Calu3 (cell line): ENCODE measurements at regions not wholly inside any gene's neighbourhood (a gene's known extent, or its start where the extent isn't known, plus 50 kb on each side); places are given as distances from the start of the nearest gene placed in this dataset.

Experiments
- BruUV-seq: library from RNA; stranded (reverse); fragments of 400-500 nt; replicated peaks from 2 replicates; lab custom pipeline; 2021; lab: Mats Ljungman, UMichigan
- CTCF ChIA-PET: fragments of 300-600 bp; sonication (Branson Sonifier 250); formaldehyde crosslinking; loops from one replicate; lab custom pipeline; 2022; ENCODE audit warnings: antibody characterized with exemption; lab: Charles Lee
- DNase-seq: peaks from one replicate; pipeline ENCODE4 v3.0.0; 2022
- H3K27ac Mint-ChIP-seq: one replicate; pipeline ENCODE4 v1.8.0; 2022; ENCODE audit warnings: mixed read lengths; ENCODE audit not compliant: unreplicated experiment
- H3K27me3 Mint-ChIP-seq: one replicate; pipeline ENCODE4 v1.8.0; 2022; ENCODE audit warnings: mixed read lengths; ENCODE audit not compliant: unreplicated experiment
- H3K36me3 Mint-ChIP-seq: one replicate; pipeline ENCODE4 v1.8.0; 2022; ENCODE audit warnings: mild to moderate bottlenecking, moderate library complexity, mixed read lengths; ENCODE audit not compliant: insufficient read depth, unreplicated experiment
- H3K4me1 Mint-ChIP-seq: one replicate; pipeline ENCODE4 v1.8.0; 2022; ENCODE audit warnings: mild to moderate bottlenecking, low read depth, mixed read lengths; ENCODE audit not compliant: unreplicated experiment
- H3K4me3 Mint-ChIP-seq: one replicate; pipeline ENCODE4 v1.8.0; 2022; ENCODE audit warnings: mild to moderate bottlenecking, low read depth, moderate library complexity, mixed read lengths; ENCODE audit not compliant: unreplicated experiment
- H3K9me3 Mint-ChIP-seq: one replicate; pipeline ENCODE4 v1.8.0; 2022; ENCODE audit warnings: low read depth, mixed read lengths; ENCODE audit not compliant: unreplicated experiment
- intact Hi-C: fragments of 100-400 bp; cut with micrococcal nuclease; formaldehyde crosslinking; loops from one replicate; pipeline ENCODE4 v1.10.0; 2022; ENCODE audit not compliant: unreplicated experiment
- TF ChIP-seq, protein P1 (sequence below): fragments of 200-600 bp; IDR thresholded peaks from one replicate; pipeline ENCODE4 v1.8.0; 2022; ENCODE audit warnings: antibody characterized with exemption; ENCODE audit not compliant: unreplicated experiment

DNA sequence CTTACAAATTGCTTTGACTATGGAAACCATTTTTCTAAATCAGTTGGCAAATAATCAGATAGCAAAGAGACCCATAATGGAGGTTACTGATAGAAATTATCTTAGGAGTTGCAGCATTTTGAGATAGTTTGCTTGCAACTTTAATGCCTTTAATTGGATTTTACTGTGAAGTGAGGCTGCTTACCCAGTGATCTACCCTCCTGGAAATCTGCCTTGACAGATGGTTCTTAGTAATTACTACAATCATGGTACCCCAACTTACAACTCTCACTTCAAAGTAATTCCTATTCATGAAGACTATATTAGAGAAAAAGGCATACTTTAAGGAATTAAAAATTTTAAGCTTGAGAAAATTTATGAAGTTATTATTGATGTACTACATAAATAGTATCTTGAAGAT, 1288.6 kb upstream of the CDH2 start:
- Mint-ChIP-seq H3K4me3 (no peak overlapping the region), H3K36me3 (no peaks in the 10 kb centered on the region), H3K4me1 (no peaks in the 10 kb centered on the region), H3K27me3 (no peaks in the 10 kb centered on the region), H3K9me3 (no peaks in the 10 kb centered on the region), H3K27ac (no peak overlapping the region)
- intact Hi-C loops, result no loop called here
- CTCF ChIA-PET, result interaction anchor here (0.5 kb wide), 1 partner anchor 1958 kb away, joined by 4 read pairs; no protein-coding TSS in a partner anchor
- DNase-seq, result no peak
- no TSS peak for BruUV-seq
- TF ChIP-seq, protein P1, sequence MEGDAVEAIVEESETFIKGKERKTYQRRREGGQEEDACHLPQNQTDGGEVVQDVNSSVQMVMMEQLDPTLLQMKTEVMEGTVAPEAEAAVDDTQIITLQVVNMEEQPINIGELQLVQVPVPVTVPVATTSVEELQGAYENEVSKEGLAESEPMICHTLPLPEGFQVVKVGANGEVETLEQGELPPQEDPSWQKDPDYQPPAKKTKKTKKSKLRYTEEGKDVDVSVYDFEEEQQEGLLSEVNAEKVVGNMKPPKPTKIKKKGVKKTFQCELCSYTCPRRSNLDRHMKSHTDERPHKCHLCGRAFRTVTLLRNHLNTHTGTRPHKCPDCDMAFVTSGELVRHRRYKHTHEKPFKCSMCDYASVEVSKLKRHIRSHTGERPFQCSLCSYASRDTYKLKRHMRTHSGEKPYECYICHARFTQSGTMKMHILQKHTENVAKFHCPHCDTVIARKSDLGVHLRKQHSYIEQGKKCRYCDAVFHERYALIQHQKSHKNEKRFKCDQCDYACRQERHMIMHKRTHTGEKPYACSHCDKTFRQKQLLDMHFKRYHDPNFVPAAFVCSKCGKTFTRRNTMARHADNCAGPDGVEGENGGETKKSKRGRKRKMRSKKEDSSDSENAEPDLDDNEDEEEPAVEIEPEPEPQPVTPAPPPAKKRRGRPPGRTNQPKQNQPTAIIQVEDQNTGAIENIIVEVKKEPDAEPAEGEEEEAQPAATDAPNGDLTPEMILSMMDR, result no peak

DNA sequence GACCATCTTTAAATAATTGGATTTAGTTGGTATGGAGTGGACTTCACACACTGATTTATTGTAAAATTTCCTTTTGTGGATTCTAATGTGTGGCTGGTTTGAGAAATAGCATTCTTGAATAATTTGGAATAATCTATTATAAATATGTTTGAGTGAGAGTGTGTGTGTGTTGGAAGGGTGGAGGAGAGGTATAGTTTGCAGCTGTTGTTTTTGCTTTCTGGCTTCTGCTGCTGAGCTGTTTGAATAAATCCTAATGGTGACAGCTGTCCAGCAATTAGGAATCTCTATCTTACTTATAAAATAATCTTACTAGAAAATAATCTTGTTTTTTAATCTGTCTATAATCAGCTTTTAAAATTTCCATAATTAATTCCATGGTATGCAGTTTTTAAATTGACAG, 1283.0 kb upstream of the CDH2 start:
- Mint-ChIP-seq H3K4me3 (no peak overlapping the region), H3K27ac (no peak overlapping the region), H3K36me3 (no peaks in the 10 kb centered on the region), H3K9me3 (peaks cover 3% of the 10 kb centered on the region), H3K27me3 (no peaks in the 10 kb centered on the region), H3K4me1 (no peaks in the 10 kb centered on the region)
- CTCF ChIA-PET, result no interaction called here
- intact Hi-C loops, result no loop called here
- TF ChIP-seq, protein P1, result no peak
- no peak for DNase-seq
- no TSS peak for BruUV-seq

DNA sequence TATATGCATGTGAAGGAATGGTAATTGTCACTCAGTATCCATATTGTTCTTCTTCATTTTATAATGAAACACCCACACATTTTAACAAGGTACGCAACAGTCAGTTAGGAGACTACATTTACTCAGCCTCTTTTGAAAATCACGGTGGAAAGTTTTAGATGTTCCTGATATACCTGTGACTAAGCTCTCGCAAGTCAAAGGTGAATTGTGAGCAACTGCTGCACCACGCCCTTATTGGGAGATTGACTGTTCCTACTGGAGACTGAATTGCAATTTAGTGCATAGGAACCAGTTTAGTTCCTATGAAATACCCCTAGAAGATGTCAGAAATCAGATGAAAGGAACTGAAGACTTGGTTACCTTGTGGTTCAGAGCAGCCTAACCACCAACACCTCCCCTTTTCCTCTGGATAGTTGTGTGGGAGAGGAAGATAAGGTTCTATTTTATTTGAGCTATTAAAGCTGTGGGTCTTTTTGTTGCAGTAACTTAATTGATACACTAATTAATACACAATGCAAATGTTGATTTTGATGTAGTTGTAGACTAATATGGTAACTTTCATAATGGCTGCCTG, 1280.5 kb upstream of the CDH2 start:
- H3K4me3 Mint-ChIP-seq, result no peak overlapping the region
- H3K27me3 Mint-ChIP-seq, result no peaks in the 10 kb centered on the region
- H3K9me3 Mint-ChIP-seq, result peaks cover 3% of the 10 kb centered on the region
- no peaks in the 10 kb centered on the region for H3K36me3 Mint-ChIP-seq
- peak; percentile 1 for DNase-seq
- CTCF ChIA-PET, result no interaction called here
- H3K27ac Mint-ChIP-seq, result no peak overlapping the region
- H3K4me1 Mint-ChIP-seq, result no peaks in the 10 kb centered on the region
- intact Hi-C loops, result no loop called here
- no TSS peak for BruUV-seq
- TF ChIP-seq, protein P1, result no peak

DNA sequence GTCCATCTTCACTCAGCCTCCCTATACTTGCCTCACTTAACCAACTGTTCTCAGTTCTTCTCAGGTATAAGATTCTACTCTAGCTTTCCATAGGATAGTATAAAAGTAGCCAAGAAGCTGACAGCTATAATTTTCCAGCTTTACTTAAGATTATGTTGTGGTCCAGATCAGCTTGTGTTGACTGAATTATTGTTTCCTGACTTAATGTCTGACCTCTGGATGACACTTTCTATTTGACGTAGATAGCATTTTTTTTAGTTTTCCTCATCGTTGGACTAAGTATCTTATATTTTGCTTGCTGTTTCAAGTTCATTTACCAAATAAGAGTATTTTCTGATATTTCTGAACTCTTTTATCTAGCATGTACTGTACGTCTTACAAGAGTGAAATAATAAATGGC, 1272.5 kb upstream of the CDH2 start:
- CTCF ChIA-PET, result no interaction called here

More for the DNA sequence above, 1272.5 kb upstream of the CDH2 start:
- H3K27ac Mint-ChIP-seq, result no peak overlapping the region
- H3K36me3 Mint-ChIP-seq, result no peaks in the 10 kb centered on the region
- TF ChIP-seq, protein P1, result no peak
- no peak for DNase-seq
- intact Hi-C loops, result no loop called here
- H3K9me3 Mint-ChIP-seq, result peaks cover 3% of the 10 kb centered on the region
- no peak overlapping the region for H3K4me3 Mint-ChIP-seq
- BruUV-seq, result no TSS peak
- H3K27me3 Mint-ChIP-seq, result no peaks in the 10 kb centered on the region
- no peaks in the 10 kb centered on the region for H3K4me1 Mint-ChIP-seq
